Adrenal gland (tissue), 9 donors: ENCODE measurements at regions not wholly inside any gene's neighbourhood (a gene's known extent, or its start where the extent isn't known, plus 50 kb on each side); places are given as distances from the start of the nearest gene placed in this dataset.

Experiments
- DNase-seq, 7 donors: peaks; one replicate each; pipeline ENCODE4 v3.0.0-alpha.2; 2019 to 2020
- H3K27ac ChIP-seq, 5 donors: fragments of 200-600 bp; sonication (generic) in 4 of 5; 1 replicate in 3 of 5; 2 replicates in 2 of 5; pipeline versions ENCODE4 v1.5.1 to v1.8.0; 2016 to 2020; ENCODE audit warnings: mild to moderate bottlenecking in 1 of 5
- H3K27me3 ChIP-seq: fragments of 200-600 bp; 2 replicates; pipeline ENCODE4 v1.8.0; 2021
- H3K36me3 ChIP-seq, 2 donors: fragments of 200-600 bp; replicated peaks in 1 of 2; 1 replicate in 1 of 2; 2 replicates in 1 of 2; pipeline versions ENCODE4 v1.5.1 to v1.8.0; 2018 to 2022
- H3K4me1 ChIP-seq, 2 donors: fragments of 200-600 bp; replicated peaks in 1 of 2; 1 replicate in 1 of 2; 2 replicates in 1 of 2; pipeline versions ENCODE4 v1.5.1 to v1.8.0; 2018 to 2021
- H3K4me3 ChIP-seq, 4 donors: fragments of 200-600 bp; sonication (generic) in 3 of 4; one replicate each; pipeline ENCODE4 v1.5.1; 2016 to 2018
- H3K9me3 ChIP-seq, 3 donors: fragments of 200-600 bp; sonication (generic) in 1 of 3; replicated peaks in 1 of 3; 1 replicate in 2 of 3; 2 replicates in 1 of 3; pipeline versions ENCODE4 v1.5.1 to v1.8.0; 2016 to 2021
- CTCF ChIP-seq, 6 experiments: fragments of 450-650 bp in 4 of 6; fragments of 200-600 bp in 2 of 6; sonication (generic) in 1 of 6; IDR thresholded peaks; 1 replicate in 5 of 6; 2 replicates in 1 of 6; pipeline versions ENCODE4 v1.5.1 to v1.8.0; 2016 to 2021; ENCODE audit warnings: antibody characterized with exemption in 6 of 6, mild to moderate bottlenecking in 2 of 6, moderate library complexity in 1 of 6
- POLR2A ChIP-seq, 2 donors: fragments of 450-650 bp; IDR thresholded peaks; one replicate each; pipeline ENCODE4 v1.6.1; 2017; ENCODE audit warnings: antibody characterized with exemption in 2 of 2, mild to moderate bottlenecking in 2 of 2, moderate library complexity in 1 of 2
- WGBS, 4 donors: extraction: QIAGEN DNeasy Blood & Tissue Kit in 2 of 4; methylation state at CpG; one replicate each; pipeline versions ENCODE4 v1.1.5 to v1.1.7; 2013 to 2017; 5-methylcytosine and 5-hydroxymethylcytosine counted together
- intact Hi-C, 2 donors: fragments of 100-400 bp; cut with DNase I; formaldehyde crosslinking; loops; one replicate each; pipeline versions ENCODE4 v1.14.1 to v1.15.0; 2022 to 2023
- donor health status: healthy with polysubstance abuse.
- donor health status: Bipolar disorder and iron deficiency.
- donor health status: DM: yes; HTN: yes; CAD: no.
- donor health status: DM: no; HTN: no; CAD: no.
- donor health status: DM: no; HTN: no; CAD: no.

GRCh38 chr6:48280035-48280620, 169.1 kb upstream of the PTCHD4 start:
- WGBS, 4 donors, result 86 to 97% (median 92%) methylated on average over 1 of the region's 1 CpG
- Histone ChIP-seq H3K4me3 (no peak overlapping the region), H3K27ac (no peak overlapping the region), H3K9me3 (no peaks in the 10 kb centered on the region), H3K4me1 (no peaks in the 10 kb centered on the region), H3K36me3 (no peaks in the 10 kb centered on the region), H3K27me3 (no peaks in the 10 kb centered on the region)
- DNase-seq, result no peak
- TF ChIP-seq POLR2A (IDR thresholded peaks at IDR 0.05), result no peak
- TF ChIP-seq CTCF (IDR thresholded peaks at IDR 0.05), result no peak
- intact Hi-C loops, result no loop called here

GRCh38 chr6:48278261-48278660, 167.3 kb upstream of the PTCHD4 start:
- intact Hi-C loops, result no loop called here
- DNase-seq, result no peak
- 77 to 100% (median 91%) methylated on average over 1 of the region's 1 CpG for WGBS, 4 donors
- no peak overlapping the region for H3K4me3 ChIP-seq
- H3K36me3 ChIP-seq, result no peaks in the 10 kb centered on the region
- TF ChIP-seq POLR2A (IDR thresholded peaks at IDR 0.05), result no peak
- TF ChIP-seq CTCF (IDR thresholded peaks at IDR 0.05), result no peak
- no peaks in the 10 kb centered on the region for H3K4me1 ChIP-seq
- H3K27me3 ChIP-seq, result no peaks in the 10 kb centered on the region
- H3K9me3 ChIP-seq, result no peaks in the 10 kb centered on the region
- H3K27ac ChIP-seq, result no peak overlapping the region

- no peak for TF ChIP-seq CTCF (IDR thresholded peaks at IDR 0.05)
- H3K9me3 ChIP-seq, result no peaks in the 10 kb centered on the region
- WGBS, 4 donors, result 95 to 96% (median 96%) methylated on average over 1 of the region's 1 CpG
- DNase-seq, result no peak
- no peaks in the 10 kb centered on the region for H3K36me3 ChIP-seq
- no peak overlapping the region for H3K27ac ChIP-seq
- intact Hi-C loops, result no loop called here
- H3K4me3 ChIP-seq, result no peak overlapping the region
- H3K4me1 ChIP-seq, result no peaks in the 10 kb centered on the region
- H3K27me3 ChIP-seq, result no peaks in the 10 kb centered on the region
Observed at GRCh38 chr6:48272518-48272917, 161.5 kb upstream of the PTCHD4 start.

- H3K27me3 ChIP-seq, result no peaks in the 10 kb centered on the region
- no peak for TF ChIP-seq POLR2A (IDR thresholded peaks at IDR 0.05)
- TF ChIP-seq CTCF (IDR thresholded peaks at IDR 0.05), result no peak
- WGBS, 4 donors, result 58 to 88% (median 71%) methylated on average over 3 of the region's 3 CpGs
- H3K27ac ChIP-seq, result no peak overlapping the region
- intact Hi-C loops, result no loop called here
- H3K4me3 ChIP-seq, result no peak overlapping the region
- H3K4me1 ChIP-seq, result peaks cover 0 to 12% of the 10 kb centered on the region in 2 donors
- DNase-seq, result no peak
- H3K36me3 ChIP-seq, result no peaks in the 10 kb centered on the region
- no peaks in the 10 kb centered on the region for H3K9me3 ChIP-seq
Observed at GRCh38 chr6:48255094-48255493, 144.1 kb upstream of the PTCHD4 start.
